ENCODE measurements at regions not wholly inside any gene's neighbourhood (a gene's known extent, or its start where the extent isn't known, plus 50 kb on each side); places are given as distances from the start of the nearest gene placed in this dataset.

DNA sequence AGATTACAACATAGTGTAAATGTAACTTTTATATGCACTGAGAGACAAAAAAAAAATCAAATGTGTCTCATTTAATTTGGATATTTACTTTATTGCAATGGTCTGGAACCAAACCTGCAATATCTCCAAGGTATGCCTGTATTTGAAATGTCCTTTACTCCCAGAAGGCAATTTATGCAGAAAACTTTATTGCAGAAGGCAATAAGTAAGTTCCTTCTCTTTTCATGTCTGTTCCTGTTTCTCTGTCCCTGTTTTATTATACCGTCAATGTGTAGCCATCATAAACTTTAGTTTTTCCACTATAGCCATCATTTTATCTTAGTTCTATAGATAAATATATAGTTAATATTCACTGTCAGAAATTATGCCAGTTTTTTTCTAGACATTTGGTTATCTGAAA, 513.1 kb upstream of the FAM98A start:
- CTCF ChIA-PET = no interaction called here
- no peak for TF ChIP-seq GLI2 (tag by site-specific recombination; IDR thresholded peaks at IDR 0.05; ENCODE audit: borderline replicate concordance, low read depth)
- TF ChIP-seq EGR2 (tag by site-specific recombination; IDR thresholded peaks at IDR 0.05; ENCODE audit: low read depth) = no peak
- TF ChIP-seq, protein P1, sequence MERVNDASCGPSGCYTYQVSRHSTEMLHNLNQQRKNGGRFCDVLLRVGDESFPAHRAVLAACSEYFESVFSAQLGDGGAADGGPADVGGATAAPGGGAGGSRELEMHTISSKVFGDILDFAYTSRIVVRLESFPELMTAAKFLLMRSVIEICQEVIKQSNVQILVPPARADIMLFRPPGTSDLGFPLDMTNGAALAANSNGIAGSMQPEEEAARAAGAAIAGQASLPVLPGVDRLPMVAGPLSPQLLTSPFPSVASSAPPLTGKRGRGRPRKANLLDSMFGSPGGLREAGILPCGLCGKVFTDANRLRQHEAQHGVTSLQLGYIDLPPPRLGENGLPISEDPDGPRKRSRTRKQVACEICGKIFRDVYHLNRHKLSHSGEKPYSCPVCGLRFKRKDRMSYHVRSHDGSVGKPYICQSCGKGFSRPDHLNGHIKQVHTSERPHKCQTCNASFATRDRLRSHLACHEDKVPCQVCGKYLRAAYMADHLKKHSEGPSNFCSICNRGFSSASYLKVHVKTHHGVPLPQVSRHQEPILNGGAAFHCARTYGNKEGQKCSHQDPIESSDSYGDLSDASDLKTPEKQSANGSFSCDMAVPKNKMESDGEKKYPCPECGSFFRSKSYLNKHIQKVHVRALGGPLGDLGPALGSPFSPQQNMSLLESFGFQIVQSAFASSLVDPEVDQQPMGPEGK (tag by site-specific recombination; IDR thresholded peaks at IDR 0.05) = no peak
- TF ChIP-seq ZNF707 (tag by site-specific recombination; IDR thresholded peaks at IDR 0.05) = no peak
- TF ChIP-seq ZNF571 (tag by site-specific recombination; IDR thresholded peaks at IDR 0.05) = no peak
- no peak for TF ChIP-seq ZBTB7A (tag by site-specific recombination; IDR thresholded peaks at IDR 0.05; ENCODE audit: low read depth)
- no peak for TF ChIP-seq YY1 (tag by site-specific recombination; IDR thresholded peaks at IDR 0.05)
- TF ChIP-seq, protein P2, sequence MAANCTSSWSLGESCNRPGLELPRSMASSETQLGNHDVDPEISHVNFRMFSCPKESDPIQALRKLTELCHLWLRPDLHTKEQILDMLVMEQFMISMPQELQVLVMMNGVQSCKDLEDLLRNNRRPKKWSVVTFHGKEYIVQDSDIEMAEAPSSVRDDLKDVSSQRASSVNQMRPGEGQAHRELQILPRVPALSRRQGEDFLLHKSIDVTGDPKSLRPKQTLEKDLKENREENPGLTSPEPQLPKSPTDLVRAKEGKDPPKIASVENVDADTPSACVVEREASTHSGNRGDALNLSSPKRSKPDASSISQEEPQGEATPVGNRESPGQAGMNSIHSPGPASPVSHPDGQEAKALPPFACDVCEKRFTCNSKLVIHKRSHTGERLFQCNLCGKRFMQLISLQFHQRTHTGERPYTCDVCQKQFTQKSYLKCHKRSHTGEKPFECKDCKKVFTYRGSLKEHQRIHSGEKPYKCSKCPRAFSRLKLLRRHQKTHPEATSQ (tag by site-specific recombination; IDR thresholded peaks at IDR 0.05) = no peak
- TF ChIP-seq IKZF3 (tag by site-specific recombination; IDR thresholded peaks at IDR 0.05) = no peak
- TF ChIP-seq ZNF140 (tag by site-specific recombination; IDR thresholded peaks at IDR 0.05) = no peak
- TF ChIP-seq, protein P3, sequence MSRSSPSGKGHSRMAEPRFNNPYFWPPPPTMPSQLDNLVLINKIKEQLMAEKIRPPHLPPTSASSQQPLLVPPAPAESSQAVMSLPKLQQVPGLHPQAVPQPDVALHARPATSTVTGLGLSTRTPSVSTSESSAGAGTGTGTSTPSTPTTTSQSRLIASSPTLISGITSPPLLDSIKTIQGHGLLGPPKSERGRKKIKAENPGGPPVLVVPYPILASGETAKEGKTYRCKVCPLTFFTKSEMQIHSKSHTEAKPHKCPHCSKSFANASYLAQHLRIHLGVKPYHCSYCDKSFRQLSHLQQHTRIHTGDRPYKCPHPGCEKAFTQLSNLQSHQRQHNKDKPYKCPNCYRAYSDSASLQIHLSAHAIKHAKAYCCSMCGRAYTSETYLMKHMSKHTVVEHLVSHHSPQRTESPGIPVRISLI (tag by site-specific recombination; IDR thresholded peaks at IDR 0.05) = no peak
- no peak for TF ChIP-seq MZF1 (tag by site-specific recombination; IDR thresholded peaks at IDR 0.05; ENCODE audit: borderline replicate concordance)
- no peak for TF ChIP-seq WT1 (tag by site-specific recombination; IDR thresholded peaks at IDR 0.05)
- no peak for TF ChIP-seq ZNF138 (tag by site-specific recombination; IDR thresholded peaks at IDR 0.05; ENCODE audit: borderline replicate concordance)
- TF ChIP-seq OVOL3 (tag by site-specific recombination; IDR thresholded peaks at IDR 0.05) = no peak
- no peak for TF ChIP-seq ZSCAN30 (tag by site-specific recombination; IDR thresholded peaks at IDR 0.05)
- no peak for TF ChIP-seq ZNF791 (tag by site-specific recombination; IDR thresholded peaks at IDR 0.05)
- no peak for TF ChIP-seq ZNF501 (tag by site-specific recombination; IDR thresholded peaks at IDR 0.05)
- TF ChIP-seq, protein P4, sequence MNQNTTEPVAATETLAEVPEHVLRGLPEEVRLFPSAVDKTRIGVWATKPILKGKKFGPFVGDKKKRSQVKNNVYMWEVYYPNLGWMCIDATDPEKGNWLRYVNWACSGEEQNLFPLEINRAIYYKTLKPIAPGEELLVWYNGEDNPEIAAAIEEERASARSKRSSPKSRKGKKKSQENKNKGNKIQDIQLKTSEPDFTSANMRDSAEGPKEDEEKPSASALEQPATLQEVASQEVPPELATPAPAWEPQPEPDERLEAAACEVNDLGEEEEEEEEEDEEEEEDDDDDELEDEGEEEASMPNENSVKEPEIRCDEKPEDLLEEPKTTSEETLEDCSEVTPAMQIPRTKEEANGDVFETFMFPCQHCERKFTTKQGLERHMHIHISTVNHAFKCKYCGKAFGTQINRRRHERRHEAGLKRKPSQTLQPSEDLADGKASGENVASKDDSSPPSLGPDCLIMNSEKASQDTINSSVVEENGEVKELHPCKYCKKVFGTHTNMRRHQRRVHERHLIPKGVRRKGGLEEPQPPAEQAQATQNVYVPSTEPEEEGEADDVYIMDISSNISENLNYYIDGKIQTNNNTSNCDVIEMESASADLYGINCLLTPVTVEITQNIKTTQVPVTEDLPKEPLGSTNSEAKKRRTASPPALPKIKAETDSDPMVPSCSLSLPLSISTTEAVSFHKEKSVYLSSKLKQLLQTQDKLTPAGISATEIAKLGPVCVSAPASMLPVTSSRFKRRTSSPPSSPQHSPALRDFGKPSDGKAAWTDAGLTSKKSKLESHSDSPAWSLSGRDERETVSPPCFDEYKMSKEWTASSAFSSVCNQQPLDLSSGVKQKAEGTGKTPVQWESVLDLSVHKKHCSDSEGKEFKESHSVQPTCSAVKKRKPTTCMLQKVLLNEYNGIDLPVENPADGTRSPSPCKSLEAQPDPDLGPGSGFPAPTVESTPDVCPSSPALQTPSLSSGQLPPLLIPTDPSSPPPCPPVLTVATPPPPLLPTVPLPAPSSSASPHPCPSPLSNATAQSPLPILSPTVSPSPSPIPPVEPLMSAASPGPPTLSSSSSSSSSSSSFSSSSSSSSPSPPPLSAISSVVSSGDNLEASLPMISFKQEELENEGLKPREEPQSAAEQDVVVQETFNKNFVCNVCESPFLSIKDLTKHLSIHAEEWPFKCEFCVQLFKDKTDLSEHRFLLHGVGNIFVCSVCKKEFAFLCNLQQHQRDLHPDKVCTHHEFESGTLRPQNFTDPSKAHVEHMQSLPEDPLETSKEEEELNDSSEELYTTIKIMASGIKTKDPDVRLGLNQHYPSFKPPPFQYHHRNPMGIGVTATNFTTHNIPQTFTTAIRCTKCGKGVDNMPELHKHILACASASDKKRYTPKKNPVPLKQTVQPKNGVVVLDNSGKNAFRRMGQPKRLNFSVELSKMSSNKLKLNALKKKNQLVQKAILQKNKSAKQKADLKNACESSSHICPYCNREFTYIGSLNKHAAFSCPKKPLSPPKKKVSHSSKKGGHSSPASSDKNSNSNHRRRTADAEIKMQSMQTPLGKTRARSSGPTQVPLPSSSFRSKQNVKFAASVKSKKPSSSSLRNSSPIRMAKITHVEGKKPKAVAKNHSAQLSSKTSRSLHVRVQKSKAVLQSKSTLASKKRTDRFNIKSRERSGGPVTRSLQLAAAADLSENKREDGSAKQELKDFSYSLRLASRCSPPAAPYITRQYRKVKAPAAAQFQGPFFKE (tag by site-specific recombination; IDR thresholded peaks at IDR 0.05; ENCODE audit: borderline replicate concordance) = no peak
- no peak for TF ChIP-seq ZBTB1 (tag by site-specific recombination; IDR thresholded peaks at IDR 0.05)
- POLR2A ChIA-PET = no interaction called here

More for the DNA sequence above, 513.1 kb upstream of the FAM98A start:
- H3K9me3 ChIP-seq (ENCODE audit: control insufficient read depth, insufficient read depth, low read depth, low read length) = no peaks in the 10 kb centered on the region
- no peaks in the 10 kb centered on the region for H3K4me1 ChIP-seq (ENCODE audit: control insufficient read depth, insufficient read depth, low read length)
- no peak overlapping the region for H3K27ac ChIP-seq (ENCODE audit: extremely low read depth, low read depth, low read length)
- H3K4me3 ChIP-seq (ENCODE audit: low read depth, low read length) = no peak overlapping the region
- H3K36me3 ChIP-seq (ENCODE audit: control insufficient read depth in 2 of 2, insufficient read depth in 1 of 2, low read length in 2 of 2) = no peaks in the 10 kb centered on the region

Data from HEK293 (cell line).